ENCODE measurements at regions not wholly inside any gene's neighbourhood (a gene's known extent, or its start where the extent isn't known, plus 50 kb on each side); places are given as distances from the start of the nearest gene placed in this dataset.
"Not testable (repeated sequence)": the region's sequence is repeated elsewhere in the genome, so short reads cannot be mapped to it uniquely, and the experiment has no call there.

- DNase-seq (ENCODE audit: low read depth in 2 of 2) = no peak
These were observed 179.3 kb downstream of the ZC3H11B start for GRCh38 chr1:219433496-219434131.

GRCh38 chr1:219433001-219433400 is 179.9 kb downstream of the ZC3H11B start:
- DNase-seq (ENCODE audit: low read depth in 2 of 2) = no peak

GRCh38 chr1:219432191-219432606 is 180.7 kb downstream of the ZC3H11B start:
- no peak for DNase-seq (ENCODE audit: low read depth in 2 of 2)

GRCh38 chr1:219430419-219430818 is 182.5 kb downstream of the ZC3H11B start:
- DNase-seq (ENCODE audit: low read depth in 2 of 2) = no peak

GRCh38 chr1:219428651-219429050 is 184.3 kb downstream of the ZC3H11B start:
- no peak for DNase-seq (ENCODE audit: low read depth in 2 of 2)

GRCh38 chr1:219427989-219428388 is 184.9 kb downstream of the ZC3H11B start:
- no peak for DNase-seq (ENCODE audit: low read depth in 2 of 2)

GRCh38 chr1:219427403-219427802 is 185.5 kb downstream of the ZC3H11B start:
- DNase-seq (ENCODE audit: low read depth in 2 of 2) = no peak

- DNase-seq (ENCODE audit: low read depth in 2 of 2) = no peak
These were observed 189.9 kb downstream of the ZC3H11B start for GRCh38 chr1:219422811-219423598.

GRCh38 chr1:219420913-219421312 is 192.0 kb downstream of the ZC3H11B start:
- no peak for DNase-seq (ENCODE audit: low read depth in 2 of 2)

- no peak for DNase-seq (ENCODE audit: low read depth in 2 of 2)
These were observed 193.0 kb downstream of the ZC3H11B start for GRCh38 chr1:219419860-219420259.

- DNase-seq (ENCODE audit: low read depth in 2 of 2) = no peak
These were observed 193.8 kb downstream of the ZC3H11B start for GRCh38 chr1:219419065-219419464.

- no peak for DNase-seq (ENCODE audit: low read depth in 2 of 2)
These were observed 195.3 kb downstream of the ZC3H11B start for GRCh38 chr1:219417610-219418009.

GRCh38 chr1:219416598-219417238 is 196.2 kb downstream of the ZC3H11B start:
- DNase-seq (ENCODE audit: low read depth in 2 of 2) = peak; percentile 41 to 61

GRCh38 chr1:219415915-219416314 is 197.0 kb downstream of the ZC3H11B start:
- no peak for DNase-seq (ENCODE audit: low read depth in 2 of 2)

GRCh38 chr1:219415433-219415832 is 197.5 kb downstream of the ZC3H11B start:
- DNase-seq (ENCODE audit: low read depth in 2 of 2) = no peak

- DNase-seq (ENCODE audit: low read depth in 2 of 2) = no peak
These were observed 198.7 kb downstream of the ZC3H11B start for GRCh38 chr1:219414250-219414649.

GRCh38 chr1:219413536-219413935 is 199.4 kb downstream of the ZC3H11B start:
- DNase-seq (ENCODE audit: low read depth in 2 of 2) = no peak

GRCh38 chr1:219412772-219413171 is 200.1 kb downstream of the ZC3H11B start:
- DNase-seq (ENCODE audit: low read depth in 2 of 2) = no peak

GRCh38 chr1:219410721-219411120 is 202.2 kb downstream of the ZC3H11B start:
- DNase-seq (ENCODE audit: low read depth in 2 of 2) = not testable (repeated sequence)

- DNase-seq (ENCODE audit: low read depth in 2 of 2) = no peak
These were observed 207.2 kb downstream of the ZC3H11B start for GRCh38 chr1:219405531-219406331.

GRCh38 chr1:219404629-219405028 is 208.3 kb downstream of the ZC3H11B start:
- no peak for DNase-seq (ENCODE audit: low read depth in 2 of 2)

- no peak for DNase-seq (ENCODE audit: low read depth in 2 of 2)
These were observed 210.0 kb downstream of the ZC3H11B start for GRCh38 chr1:219402925-219403324.
